Activated T-cell treated with anti-CD3 and anti-CD28 coated beads for 4 hours (primary cell): ENCODE measurements at regions not wholly inside any gene's neighbourhood (a gene's known extent, or its start where the extent isn't known, plus 50 kb on each side); places are given as distances from the start of the nearest gene placed in this dataset.

Experiments used
- DNase-seq: peaks from one replicate; pipeline ENCODE4 v3.0.0-alpha.2; 2020

DNA sequence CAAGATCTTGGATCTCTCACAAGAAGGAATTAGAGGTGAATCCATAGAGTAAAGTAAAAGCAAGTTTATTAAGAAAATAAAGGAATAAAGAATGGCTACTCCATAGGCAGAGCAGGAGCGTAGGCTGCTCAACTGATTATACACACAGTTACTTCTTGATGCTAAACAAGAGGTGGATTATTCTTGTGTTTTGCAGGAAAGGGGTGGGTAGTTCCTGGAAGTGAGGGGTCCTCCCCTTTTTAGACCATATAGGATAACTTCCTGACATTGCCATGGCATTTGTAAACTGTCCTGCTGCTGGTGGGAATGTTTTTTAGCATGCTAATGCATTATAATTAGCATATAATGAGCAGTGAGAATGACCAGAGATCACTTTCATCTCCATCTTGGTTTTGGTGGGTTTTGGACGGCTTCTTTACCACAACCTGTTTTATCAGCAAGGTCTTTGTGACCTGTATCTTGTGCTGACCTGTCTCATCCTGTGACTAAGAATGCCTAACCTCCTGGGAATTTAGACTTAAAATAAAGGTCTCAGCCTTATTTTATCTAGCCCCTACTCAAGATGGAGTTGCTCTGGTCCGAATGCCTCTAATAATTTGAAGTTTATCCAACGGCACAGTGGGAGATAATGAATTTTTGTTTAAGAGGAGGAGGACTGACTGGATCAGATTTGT is 165.7 kb upstream of the DMRT1 start:
- DNase-seq: no peak

GRCh38 chr9:676780-677438 is 164.6 kb upstream of the DMRT1 start:
- DNase-seq: no peak

GRCh38 chr9:677461-678097 is 163.9 kb upstream of the DMRT1 start:
- no peak for DNase-seq

DNA sequence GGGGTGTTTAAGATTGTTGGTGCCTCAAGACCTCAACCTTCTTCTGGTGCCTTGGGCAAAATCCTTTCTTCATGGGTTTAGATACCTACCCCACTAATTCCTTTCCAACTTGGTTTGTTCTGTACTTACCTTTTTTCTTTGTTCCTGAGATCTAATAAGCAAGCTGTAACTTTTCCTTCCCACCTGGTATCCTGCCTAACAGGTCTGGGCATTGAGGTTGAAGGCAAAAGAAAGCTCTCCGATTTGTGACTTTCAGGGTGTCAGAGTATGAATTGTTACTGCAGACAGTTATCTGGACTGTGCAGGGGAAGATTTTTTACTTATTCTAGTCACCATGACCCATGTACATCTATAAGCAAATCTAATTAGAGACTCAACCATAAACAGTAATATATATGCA is 162.6 kb upstream of the DMRT1 start:
- DNase-seq: no peak

- DNase-seq: no peak
Measured at GRCh38 chr9:679462-679861, 162.0 kb upstream of the DMRT1 start.

GRCh38 chr9:680106-680505 is 161.4 kb upstream of the DMRT1 start:
- no peak for DNase-seq

DNA sequence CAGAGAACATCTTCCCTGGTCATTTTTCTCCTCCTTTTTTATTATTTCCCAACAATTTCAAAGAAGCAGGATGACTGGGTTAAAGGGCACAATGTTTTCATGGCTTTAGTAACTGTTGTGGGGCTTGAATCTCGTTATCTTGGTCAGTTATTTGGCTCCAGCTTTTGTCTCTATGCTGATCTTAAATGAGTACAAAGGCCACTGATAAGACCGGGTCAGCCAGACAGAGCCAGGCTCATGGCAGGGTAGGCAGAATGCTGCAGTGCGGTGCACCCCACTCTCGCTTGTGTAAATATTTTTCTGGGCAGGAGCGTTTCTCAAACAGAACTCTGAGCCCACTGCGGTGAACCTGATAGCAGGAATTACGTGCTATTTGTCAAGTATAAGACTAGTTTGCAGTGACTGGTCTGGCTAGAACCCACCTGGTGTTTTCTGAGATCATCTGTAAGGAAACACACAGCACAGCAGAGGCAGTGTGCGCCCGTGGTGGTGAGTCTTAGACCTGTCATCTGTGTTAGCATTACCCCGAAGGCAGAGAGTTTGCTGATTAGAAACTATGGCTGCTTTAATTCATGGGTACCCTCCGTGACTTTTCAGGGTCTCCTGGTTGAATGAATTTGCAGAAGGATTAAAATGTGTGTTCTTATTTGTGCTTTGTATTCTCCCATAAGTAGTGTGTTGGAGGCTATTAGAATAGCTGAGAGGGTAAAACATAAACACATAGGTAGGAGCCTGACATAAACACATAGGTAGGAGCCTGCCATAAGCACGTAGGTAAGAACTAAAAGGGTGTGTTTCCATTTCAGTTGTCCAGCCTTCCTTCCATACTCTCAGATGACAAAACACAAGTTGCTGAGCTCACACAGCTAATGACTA is 158.6 kb upstream of the DMRT1 start:
- DNase-seq: no peak

DNA sequence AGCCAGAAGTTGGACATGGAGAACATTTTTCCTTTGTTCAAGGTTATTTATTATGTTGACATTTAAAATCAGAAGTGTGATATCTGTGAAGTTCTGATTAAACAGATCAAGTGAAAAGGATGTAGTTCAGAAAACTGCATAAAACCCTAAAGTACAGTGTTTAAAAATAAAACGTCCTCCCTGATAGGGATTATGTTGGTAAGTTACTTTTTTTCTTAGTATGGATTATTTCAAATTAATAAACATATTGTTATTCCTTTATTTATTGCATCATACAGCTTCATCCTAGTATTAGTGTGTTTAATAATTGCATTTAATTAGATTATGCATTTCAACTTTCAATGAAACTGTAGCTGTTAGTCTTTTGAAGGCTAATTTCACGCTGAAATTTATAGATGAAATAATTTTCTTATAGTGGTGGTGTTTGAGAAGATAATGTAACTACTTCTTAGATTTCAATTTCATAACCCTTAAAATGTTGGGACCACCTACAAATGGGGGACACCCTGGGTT is 157.9 kb upstream of the DMRT1 start:
- no peak for DNase-seq

GRCh38 chr9:684054-684890 is 157.2 kb upstream of the DMRT1 start:
- no peak for DNase-seq

DNA sequence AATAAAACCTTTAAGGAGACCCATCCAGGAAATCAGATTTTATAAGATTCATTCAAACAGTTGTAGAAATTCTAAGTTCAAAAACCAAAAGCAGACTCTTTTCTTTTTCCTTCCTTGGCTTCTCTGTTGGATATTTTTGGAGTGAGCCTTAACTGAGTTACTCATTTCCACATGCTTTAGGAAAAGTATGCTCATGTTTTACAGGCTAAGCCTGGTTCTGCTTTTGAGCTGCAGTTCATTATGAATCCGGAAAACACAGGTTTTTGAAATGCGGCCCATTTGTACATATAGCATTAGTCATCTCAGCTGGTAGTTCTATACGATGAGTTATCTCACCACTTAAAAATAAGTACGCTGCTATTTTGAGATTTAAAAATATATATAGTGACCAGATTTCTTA is 156.6 kb upstream of the DMRT1 start:
- no peak for DNase-seq

- no peak for DNase-seq
Measured at GRCh38 chr9:686321-686813, 155.1 kb upstream of the DMRT1 start.

DNA sequence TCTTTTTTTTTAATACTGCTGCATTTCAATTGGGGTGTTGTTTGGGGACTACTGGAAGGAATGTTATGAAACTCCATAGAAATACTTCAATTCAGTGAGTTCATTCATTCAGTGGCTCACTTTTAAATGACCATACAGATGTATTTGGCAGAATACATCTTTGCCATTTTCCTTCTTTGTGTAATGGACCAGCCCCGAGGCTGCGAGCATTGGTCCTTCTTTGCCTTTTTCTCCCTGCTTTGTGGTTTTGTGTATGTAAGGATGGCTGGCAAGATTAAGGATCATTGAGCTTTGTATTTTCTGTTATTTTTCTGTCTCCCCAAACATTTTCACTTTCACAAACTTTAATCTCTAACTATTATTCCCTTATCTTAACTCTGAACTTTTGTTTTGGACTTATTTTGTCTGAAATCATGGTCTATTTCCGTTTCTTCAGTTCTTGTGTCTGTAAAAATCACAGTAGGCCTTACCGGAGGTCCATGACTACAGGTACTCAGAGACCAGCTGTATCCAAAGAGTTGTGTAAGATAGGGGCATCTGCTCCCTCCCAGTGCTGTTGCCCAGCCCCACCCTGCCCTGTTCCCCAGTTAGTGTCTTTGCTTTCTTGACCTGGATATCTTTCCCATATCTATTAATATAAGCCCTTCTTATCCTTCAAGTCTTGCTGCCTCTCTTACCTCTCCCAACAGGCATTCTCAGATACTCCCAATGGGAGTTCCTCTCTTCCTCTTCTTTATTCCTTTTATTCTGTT is 154.3 kb upstream of the DMRT1 start:
- DNase-seq: no peak

DNA sequence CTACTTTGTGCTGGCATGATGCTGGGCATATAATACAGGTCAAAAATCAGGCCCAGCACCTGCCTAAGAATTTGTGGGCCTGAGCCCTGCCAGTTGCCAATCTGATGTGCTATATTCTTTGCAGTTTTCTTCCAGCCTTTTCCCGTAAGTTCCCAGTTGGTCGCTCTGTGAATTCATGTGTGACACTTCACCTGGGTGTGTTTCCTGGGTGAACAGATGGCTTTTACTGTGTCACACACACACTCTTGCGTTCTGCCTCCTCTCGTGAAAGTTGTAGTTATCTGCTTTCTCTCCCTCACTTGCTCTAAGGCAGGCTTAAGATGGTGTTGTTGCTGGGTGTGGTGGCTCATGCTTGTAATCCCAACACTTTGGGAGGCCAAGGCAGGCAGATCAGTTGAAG is 153.5 kb upstream of the DMRT1 start:
- no peak for DNase-seq

- DNase-seq: no peak
Measured at GRCh38 chr9:690517-691111, 150.9 kb upstream of the DMRT1 start.

- no peak for DNase-seq
Measured at GRCh38 chr9:691825-692400, 149.6 kb upstream of the DMRT1 start.

- DNase-seq: no peak
Measured at GRCh38 chr9:692636-693129, 148.8 kb upstream of the DMRT1 start.

GRCh38 chr9:693201-694091 is 148.1 kb upstream of the DMRT1 start:
- no peak for DNase-seq

DNA sequence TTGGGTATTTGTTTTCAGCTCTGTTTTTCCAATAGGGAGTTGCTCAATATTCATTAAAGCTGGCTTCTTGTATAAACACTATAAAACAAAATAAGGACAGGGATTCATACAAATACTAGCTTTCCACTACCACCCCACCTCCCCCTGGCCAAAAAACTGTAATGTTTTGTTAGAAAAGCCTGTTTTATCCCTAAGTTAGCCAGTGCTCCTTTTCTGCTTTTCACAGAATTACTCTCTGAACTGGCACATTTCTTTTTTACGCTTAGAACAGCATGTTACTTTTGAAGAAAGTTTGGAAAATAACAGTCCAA is 147.4 kb upstream of the DMRT1 start:
- no peak for DNase-seq

GRCh38 chr9:694403-695154 is 146.9 kb upstream of the DMRT1 start:
- DNase-seq: no peak
